ENCODE measurements at regions not wholly inside any gene's neighbourhood (a gene's known extent, or its start where the extent isn't known, plus 50 kb on each side); places are given as distances from the start of the nearest gene placed in this dataset.

GRCh38 chr2:234179031-234179363, 128.5 kb downstream of the SPP2 start:
- H3K27me3 ChIP-seq, result peaks cover 42% of the 10 kb centered on the region
- H3K36me3 ChIP-seq, result no peaks in the 10 kb centered on the region
- in situ Hi-C loops (cut with MboI; ENCODE audit: low pct_ligation_motif_present in 1 of 4, low pct_unique_long_range_greater_than_20kb in 1 of 4, low sequenced_read_pairs in 3 of 4), result no loop called here
- no peak overlapping the region for H3K4me3 ChIP-seq
- TF ChIP-seq EP300 (IDR thresholded peaks at IDR 0.05; ENCODE audit: low read depth) (no peak), POLR2A (IDR thresholded peaks at IDR 0.05) (no peak), CTCF (IDR thresholded peaks at IDR 0.05) (no peak), POLR2AphosphoS5 (IDR thresholded peaks at IDR 0.05) (no peak)
- intact Hi-C loops (cut with DNase I; ENCODE audit: low total_unique reads), result no loop called here
- H3K4me1 ChIP-seq, result no peaks in the 10 kb centered on the region
- H3K9me3 ChIP-seq, result no peaks in the 10 kb centered on the region
- WGBS, 2 donors (ENCODE audit: low coverage in 1 of 2), result 65 to 93% methylated on average over 4 to 6 of the region's 6 CpGs
- no peak for DNase-seq
- no peak overlapping the region for H3K27ac ChIP-seq

- intact Hi-C loops (cut with DNase I; ENCODE audit: low total_unique reads) (no loop called here), in situ Hi-C loops (cut with MboI; ENCODE audit: low pct_ligation_motif_present in 1 of 4, low pct_unique_long_range_greater_than_20kb in 1 of 4, low sequenced_read_pairs in 3 of 4) (no loop called here)
- TF ChIP-seq POLR2AphosphoS5 (IDR thresholded peaks at IDR 0.05) (no peak), CTCF (IDR thresholded peaks at IDR 0.05) (no peak), POLR2A (IDR thresholded peaks at IDR 0.05) (no peak), EP300 (IDR thresholded peaks at IDR 0.05; ENCODE audit: low read depth) (no peak)
- no peaks in the 10 kb centered on the region for H3K36me3 ChIP-seq
- no peaks in the 10 kb centered on the region for H3K9me3 ChIP-seq
- no peak for DNase-seq
- 40 to 48% methylated on average over 1 to 10 of the region's 10 CpGs for WGBS, 2 donors (ENCODE audit: low coverage in 1 of 2)
- H3K27me3 ChIP-seq, result peaks cover 41% of the 10 kb centered on the region
- H3K4me1 ChIP-seq, result no peaks in the 10 kb centered on the region
- H3K27ac ChIP-seq, result no peak overlapping the region
- H3K4me3 ChIP-seq, result no peak overlapping the region
These were observed 128.0 kb downstream of the SPP2 start for GRCh38 chr2:234178330-234179030.

DNA sequence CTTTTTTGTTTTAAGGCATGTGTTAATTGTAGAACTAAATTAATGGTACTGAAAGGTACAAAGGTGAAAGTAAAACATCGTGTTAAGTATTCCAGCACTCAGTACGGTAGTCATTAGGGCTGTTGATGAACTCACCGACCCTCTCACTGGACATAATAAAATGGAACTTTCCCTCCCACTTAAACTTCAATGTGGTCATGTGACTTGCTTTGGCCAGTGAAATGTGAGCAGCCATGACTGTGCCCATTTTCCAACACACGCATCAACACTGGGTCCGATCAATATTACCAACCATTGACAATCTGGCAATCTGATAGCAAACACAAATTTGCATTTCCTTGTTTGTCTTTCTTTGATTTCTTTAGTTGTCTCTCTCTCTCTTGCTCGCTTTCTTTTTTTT, 125.1 kb downstream of the SPP2 start:
- H3K36me3 ChIP-seq, result no peaks in the 10 kb centered on the region
- H3K9me3 ChIP-seq, result no peaks in the 10 kb centered on the region
- no peak overlapping the region for H3K27ac ChIP-seq
- H3K27me3 ChIP-seq, result peaks cover 32% of the 10 kb centered on the region
- 84 to 86% methylated on average over 6 of the region's 6 CpGs for WGBS, 2 donors (ENCODE audit: low coverage in 1 of 2)
- intact Hi-C loops (cut with DNase I; ENCODE audit: low total_unique reads), result no loop called here
- TF ChIP-seq POLR2A (IDR thresholded peaks at IDR 0.05), result no peak
- no peak for TF ChIP-seq CTCF (IDR thresholded peaks at IDR 0.05)
- TF ChIP-seq POLR2AphosphoS5 (IDR thresholded peaks at IDR 0.05), result no peak
- no peak for TF ChIP-seq EP300 (IDR thresholded peaks at IDR 0.05; ENCODE audit: low read depth)
- no peaks in the 10 kb centered on the region for H3K4me1 ChIP-seq
- no peak for DNase-seq
- H3K4me3 ChIP-seq, result no peak overlapping the region
- in situ Hi-C loops (cut with MboI; ENCODE audit: low pct_ligation_motif_present in 1 of 4, low pct_unique_long_range_greater_than_20kb in 1 of 4, low sequenced_read_pairs in 3 of 4), result no loop called here

DNA sequence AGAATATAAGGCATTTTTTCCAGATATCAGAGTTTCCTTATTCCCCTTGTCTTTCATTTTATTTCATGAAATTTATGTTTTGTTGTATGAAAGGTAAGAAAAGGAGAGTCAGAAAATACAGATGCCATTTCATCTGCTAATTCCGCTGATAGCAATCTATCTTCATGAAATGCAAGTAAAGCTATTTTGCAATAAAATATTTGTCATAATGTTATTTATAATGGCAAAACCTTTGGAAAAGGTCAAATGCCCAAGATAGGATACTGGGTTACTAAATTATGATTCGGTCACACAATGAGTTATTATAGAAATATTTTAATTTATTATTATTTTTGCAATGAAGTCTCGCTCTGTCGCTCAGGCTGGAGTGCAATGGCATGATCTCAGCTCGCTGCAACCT, 124.2 kb downstream of the SPP2 start:
- no peaks in the 10 kb centered on the region for H3K36me3 ChIP-seq
- H3K4me1 ChIP-seq, result no peaks in the 10 kb centered on the region
- no peaks in the 10 kb centered on the region for H3K9me3 ChIP-seq
- in situ Hi-C loops (cut with MboI; ENCODE audit: low pct_ligation_motif_present in 1 of 4, low pct_unique_long_range_greater_than_20kb in 1 of 4, low sequenced_read_pairs in 3 of 4) (no loop called here), intact Hi-C loops (cut with DNase I; ENCODE audit: low total_unique reads) (no loop called here)
- H3K4me3 ChIP-seq, result no peak overlapping the region
- no peak overlapping the region for H3K27ac ChIP-seq
- 91 to 94% methylated on average over 5 of the region's 5 CpGs for WGBS, 2 donors (ENCODE audit: low coverage in 1 of 2)
- no peak for TF ChIP-seq CTCF (IDR thresholded peaks at IDR 0.05)
- no peak for TF ChIP-seq POLR2A (IDR thresholded peaks at IDR 0.05)
- no peak for TF ChIP-seq EP300 (IDR thresholded peaks at IDR 0.05; ENCODE audit: low read depth)
- no peak for TF ChIP-seq POLR2AphosphoS5 (IDR thresholded peaks at IDR 0.05)
- peaks cover 29% of the 10 kb centered on the region for H3K27me3 ChIP-seq
- no peak for DNase-seq

Data from transverse colon (tissue), 4 donors.